B cell (primary cell): ENCODE measurements at regions not wholly inside any gene's neighbourhood (a gene's known extent, or its start where the extent isn't known, plus 50 kb on each side); places are given as distances from the start of the nearest gene placed in this dataset.
"Not testable (repeated sequence)": the region's sequence is repeated elsewhere in the genome, so short reads cannot be mapped to it uniquely, and the experiment has no call there.

Experiments
- EZH2 ChIP-seq: IDR thresholded peaks from 2 replicates; pipeline ENCODE4 v1.6.1; 2012; ENCODE audit warnings: borderline replicate concordance, low read depth, mild to moderate bottlenecking, moderate library complexity, low read length; ENCODE audit not compliant: insufficient read depth, poor library complexity, severe bottlenecking
- TF ChIP-seq, protein P1 (sequence below): fragments of 200-600 bp; IDR thresholded peaks from one replicate; pipeline ENCODE4 v1.8.0; 2022; ENCODE audit warnings: antibody characterized with exemption, mild to moderate bottlenecking

DNA sequence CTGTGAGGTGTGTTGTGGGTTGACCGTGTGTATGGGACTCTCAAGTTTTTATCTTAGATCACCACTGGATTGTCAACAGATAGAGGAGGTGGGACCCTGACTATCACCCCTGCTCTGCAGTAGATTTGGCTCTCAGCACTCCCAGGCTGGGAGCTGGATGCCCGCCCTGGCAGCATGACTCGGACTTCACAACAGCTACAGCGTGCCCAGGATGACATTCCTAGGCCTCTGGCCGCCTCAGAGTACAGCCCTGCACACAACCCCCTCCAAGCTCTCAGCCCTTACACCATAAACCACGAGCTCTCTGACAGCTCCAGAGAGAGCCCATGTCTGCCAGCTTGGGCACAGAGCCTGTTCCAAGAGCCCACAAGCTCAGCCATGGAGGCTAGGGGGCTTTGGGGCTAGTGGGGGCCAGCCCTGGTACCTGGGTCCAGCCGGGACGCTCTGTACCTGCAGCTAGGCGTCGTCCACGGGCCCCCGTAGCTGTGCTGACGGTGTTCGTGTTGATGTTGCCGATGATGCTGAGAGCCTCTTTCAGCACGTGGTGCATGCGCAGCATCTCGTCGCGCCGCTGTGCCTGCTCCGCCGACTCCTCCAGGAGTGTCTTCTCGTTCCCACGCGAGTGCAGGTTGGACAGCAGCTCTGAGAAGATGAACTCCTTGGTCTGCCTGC is 66.1 kb upstream of the LYSMD4 start:
- TF ChIP-seq, protein P1, sequence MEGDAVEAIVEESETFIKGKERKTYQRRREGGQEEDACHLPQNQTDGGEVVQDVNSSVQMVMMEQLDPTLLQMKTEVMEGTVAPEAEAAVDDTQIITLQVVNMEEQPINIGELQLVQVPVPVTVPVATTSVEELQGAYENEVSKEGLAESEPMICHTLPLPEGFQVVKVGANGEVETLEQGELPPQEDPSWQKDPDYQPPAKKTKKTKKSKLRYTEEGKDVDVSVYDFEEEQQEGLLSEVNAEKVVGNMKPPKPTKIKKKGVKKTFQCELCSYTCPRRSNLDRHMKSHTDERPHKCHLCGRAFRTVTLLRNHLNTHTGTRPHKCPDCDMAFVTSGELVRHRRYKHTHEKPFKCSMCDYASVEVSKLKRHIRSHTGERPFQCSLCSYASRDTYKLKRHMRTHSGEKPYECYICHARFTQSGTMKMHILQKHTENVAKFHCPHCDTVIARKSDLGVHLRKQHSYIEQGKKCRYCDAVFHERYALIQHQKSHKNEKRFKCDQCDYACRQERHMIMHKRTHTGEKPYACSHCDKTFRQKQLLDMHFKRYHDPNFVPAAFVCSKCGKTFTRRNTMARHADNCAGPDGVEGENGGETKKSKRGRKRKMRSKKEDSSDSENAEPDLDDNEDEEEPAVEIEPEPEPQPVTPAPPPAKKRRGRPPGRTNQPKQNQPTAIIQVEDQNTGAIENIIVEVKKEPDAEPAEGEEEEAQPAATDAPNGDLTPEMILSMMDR = not testable (repeated sequence)
- not testable (repeated sequence) for TF ChIP-seq EZH2
